Ureter (tissue), 1 donor: ENCODE measurements at regions not wholly inside any gene's neighbourhood (a gene's known extent, or its start where the extent isn't known, plus 50 kb on each side); places are given as distances from the start of the nearest gene placed in this dataset.
"Not testable (repeated sequence)": the region's sequence is repeated elsewhere in the genome, so short reads cannot be mapped to it uniquely, and the experiment has no call there.

Experiments used
- DNase-seq: peaks from one replicate; pipeline ENCODE4 v3.0.0-alpha.2; 2020; ENCODE audit warnings: low spot score
- donor health status: DM: yes; HTN: yes; CAD: no.

- no peak for DNase-seq
These were observed 785.7 kb downstream of the CCDC85A start for GRCh38 chr2:56969513-56969912.

DNA sequence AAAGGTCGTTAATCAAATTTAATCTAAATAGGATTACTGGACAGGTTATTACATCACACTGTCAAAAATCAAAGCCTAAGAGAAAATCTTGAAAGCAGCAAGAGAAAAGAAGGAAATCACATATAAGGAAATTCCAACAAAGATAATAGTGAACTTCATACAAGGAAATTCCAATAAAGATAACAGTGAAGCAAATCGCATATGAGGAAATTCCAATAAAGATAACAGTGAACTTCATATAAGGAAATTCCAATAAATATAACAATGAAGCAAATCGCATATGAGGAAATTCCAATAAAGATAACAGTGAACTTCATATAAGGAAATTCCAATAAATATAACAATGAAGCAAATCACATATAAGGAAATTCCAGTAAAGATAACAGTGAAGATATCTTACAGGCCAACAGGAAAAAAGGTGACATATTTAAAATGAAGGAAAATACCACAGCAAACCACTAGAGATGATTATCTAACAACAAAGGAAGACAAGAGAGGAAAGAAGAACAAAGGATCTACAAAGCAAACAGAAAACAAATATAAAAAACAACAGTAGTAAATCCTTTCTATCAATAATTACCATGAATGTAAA lies 787.7 kb downstream of the CCDC85A start:
- DNase-seq: no peak

- no peak for DNase-seq
These were observed 797.8 kb downstream of the CCDC85A start for GRCh38 chr2:56981554-56981953.

DNA sequence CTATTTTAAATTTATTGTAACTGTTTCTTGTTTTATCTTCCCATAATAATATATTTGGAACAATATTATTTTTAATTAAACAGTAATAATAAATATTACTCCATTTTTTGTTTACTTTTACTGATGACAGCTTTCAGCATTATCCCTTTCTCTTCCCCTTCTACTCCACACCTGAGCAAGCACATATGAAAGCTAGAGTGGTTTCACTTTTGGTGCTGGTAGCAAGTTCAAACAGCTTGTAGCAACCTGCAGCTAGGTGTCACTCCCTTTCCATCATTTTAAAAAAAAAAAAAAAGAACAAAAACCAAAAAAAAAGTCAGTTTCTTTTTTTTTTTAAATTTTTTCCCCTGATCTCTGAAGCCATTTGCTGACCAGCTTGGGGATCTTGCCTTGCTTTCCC lies 801.8 kb downstream of the CCDC85A start:
- no peak for DNase-seq

- DNase-seq: no peak
These were observed 838.7 kb downstream of the CCDC85A start for GRCh38 chr2:57022496-57022895.

- DNase-seq: no peak
These were observed 861.3 kb downstream of the CCDC85A start for GRCh38 chr2:57044931-57045635.

DNA sequence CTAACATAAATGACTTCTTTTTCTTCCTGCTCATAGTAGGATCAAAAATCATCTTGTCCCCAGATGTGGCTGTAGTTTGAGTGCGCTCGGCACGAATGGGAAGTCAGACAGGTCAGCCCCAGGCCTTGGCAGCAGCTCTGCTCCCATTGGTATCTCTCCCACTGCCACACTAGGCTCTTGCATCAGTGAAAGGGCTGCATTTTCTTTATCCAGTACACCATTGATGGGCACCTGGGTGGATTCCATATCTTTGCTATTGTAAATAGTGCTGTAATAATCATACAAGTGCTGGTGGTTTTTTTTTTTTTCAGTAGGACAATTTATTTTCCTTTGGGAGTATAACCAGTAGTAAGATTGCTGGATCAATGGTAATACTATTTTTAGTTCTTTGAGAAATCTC lies 865.5 kb downstream of the CCDC85A start:
- no peak for DNase-seq

DNA sequence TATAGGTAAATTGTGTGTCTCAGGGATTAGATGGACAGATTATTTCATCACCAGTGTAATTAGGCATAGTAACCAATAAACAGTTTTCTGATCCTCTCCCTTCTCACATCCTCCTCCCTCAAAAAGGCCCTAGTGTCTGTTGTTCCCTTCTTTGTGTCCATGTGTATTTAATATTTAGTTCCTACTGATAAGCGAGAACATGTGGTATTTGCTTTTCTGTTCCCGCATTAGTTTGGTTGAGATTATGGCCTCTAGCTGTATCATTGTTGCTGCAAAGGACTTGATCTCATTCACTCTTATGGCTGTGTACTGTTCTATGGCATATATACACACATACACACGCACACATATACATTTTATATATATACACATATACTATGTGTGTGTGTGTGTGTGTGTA lies 866.2 kb downstream of the CCDC85A start:
- DNase-seq: no peak

GRCh38 chr2:57066301-57066700 lies 882.5 kb downstream of the CCDC85A start:
- DNase-seq: not testable (repeated sequence)

DNA sequence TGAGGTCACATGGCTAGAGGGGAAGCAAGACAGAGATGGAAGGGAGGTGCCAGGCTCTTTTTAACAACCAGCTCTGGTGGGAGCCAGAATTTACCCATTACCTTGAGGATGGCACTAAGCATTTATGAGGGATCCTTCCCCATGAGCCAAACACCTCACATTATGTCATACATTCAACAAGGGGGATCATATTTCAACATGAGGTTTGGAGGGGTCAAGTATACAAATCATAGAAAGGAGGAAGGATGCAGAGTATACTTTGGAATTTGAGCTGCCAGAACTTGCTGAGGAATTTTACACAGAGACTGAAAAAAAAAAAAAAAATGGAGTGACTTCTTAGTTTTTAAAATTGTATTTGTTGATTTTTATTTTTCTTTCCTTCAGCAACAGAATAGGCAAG lies 891.4 kb downstream of the CCDC85A start:
- no peak for DNase-seq

DNA sequence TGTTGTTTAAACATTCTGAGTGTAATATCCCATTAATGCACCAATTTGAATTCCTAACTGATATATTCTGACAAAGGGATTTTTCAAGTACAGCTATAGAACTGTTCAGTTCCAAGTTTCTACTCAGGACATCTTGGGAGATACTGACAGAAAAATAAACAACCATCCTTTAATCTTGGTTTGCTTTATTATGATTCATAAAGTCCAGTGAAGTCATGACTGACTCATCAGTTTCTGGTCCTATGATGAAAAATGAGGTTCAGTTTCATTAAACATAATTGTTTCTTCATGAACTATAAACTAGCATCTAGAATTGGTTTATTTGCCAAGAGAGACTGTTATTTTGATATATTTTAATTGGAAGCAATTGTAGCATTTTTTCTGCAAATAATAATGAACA lies 896.2 kb downstream of the CCDC85A start:
- DNase-seq: no peak

DNA sequence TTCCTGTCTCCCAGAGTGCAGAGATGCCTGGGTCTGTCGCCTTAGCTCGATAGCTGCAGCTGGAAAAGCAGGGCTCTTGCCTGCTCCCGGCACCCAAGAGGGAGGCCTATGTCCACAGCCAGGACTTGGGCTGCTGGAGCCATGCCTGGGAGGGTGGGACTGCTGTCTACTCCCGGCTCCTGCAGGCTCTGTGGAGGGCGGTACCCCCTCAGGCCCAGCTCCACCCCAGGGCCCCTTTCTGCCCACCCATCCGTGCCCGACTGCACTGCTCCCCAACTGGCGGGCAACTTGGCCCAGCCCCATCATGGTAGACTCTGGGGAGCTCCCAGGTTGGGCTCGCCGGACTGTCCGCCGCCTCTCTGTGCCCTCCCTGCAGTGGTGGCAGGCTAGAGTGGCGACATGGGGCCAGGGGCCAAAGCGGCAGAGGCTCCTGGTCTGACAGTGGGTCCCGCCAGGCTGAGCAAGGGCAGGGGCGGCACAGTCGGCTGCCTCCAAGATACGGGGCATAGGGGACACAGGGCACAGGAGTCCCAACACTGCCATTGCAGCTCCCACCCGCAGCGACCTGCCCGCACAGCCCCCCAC lies 901.0 kb downstream of the CCDC85A start:
- DNase-seq: no peak

- DNase-seq: no peak
These were observed 909.2 kb downstream of the CCDC85A start for GRCh38 chr2:57093020-57093419.

DNA sequence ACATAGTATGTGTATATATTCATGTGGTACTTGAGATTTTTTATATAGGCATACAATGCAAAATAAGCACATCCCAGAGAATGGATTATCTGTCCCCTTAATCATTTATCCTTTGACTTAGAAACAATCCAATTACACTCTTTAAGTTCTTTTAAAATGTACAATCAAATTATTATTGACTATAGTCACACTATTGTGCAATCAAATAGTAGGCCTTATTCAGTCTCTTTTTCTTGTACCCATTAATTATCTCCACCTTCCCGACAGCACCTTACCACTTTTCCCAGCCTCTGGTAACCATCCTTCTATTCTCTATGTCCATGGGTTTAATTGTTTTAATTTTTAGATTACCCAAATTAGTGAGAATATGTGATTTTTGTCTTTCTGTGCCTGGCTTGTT lies 914.1 kb downstream of the CCDC85A start:
- DNase-seq: no peak

- DNase-seq: no peak
These were observed 916.6 kb downstream of the CCDC85A start for GRCh38 chr2:57100436-57100835.

DNA sequence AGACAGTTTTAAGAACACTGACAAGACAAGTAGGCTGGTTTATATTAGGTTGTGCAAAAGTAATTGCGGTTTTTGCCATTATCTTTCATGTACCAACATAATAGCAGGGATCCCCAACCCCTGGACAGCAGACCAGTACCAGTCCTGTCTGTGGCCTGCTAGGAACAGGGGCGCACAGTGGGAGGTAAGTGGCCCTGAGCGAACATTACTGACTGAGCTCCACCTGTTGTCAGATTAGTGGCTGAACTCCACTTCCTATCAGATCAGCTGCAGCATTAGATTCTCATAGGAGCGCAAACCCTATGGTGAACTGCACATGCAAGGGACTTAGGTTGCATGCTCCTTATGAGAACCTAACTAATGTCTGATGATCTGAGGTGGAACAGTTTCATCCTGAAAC lies 921.9 kb downstream of the CCDC85A start:
- DNase-seq: no peak

DNA sequence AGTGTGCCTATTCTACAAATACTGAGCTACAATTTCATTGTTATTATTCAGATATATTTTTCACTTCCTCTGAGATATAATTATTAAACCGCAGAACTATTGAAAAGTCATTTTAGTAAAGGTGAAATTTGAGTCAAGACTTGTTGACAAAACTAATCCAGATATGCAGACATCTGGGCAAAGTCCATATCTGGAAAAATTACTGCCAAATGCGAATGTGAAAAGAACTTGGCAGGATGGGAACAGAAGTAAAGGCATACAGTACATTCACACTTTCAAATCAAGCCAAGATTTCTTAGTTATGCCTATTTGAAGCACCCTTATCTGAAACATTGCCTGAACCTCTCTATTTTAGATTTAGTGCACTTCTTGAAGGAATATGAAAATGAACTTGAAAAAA lies 923.6 kb downstream of the CCDC85A start:
- DNase-seq: no peak

- no peak for DNase-seq
These were observed 927.7 kb downstream of the CCDC85A start for GRCh38 chr2:57111531-57111930.

GRCh38 chr2:57119141-57119540 lies 927.5 kb upstream of the VRK2 start:
- DNase-seq: no peak

DNA sequence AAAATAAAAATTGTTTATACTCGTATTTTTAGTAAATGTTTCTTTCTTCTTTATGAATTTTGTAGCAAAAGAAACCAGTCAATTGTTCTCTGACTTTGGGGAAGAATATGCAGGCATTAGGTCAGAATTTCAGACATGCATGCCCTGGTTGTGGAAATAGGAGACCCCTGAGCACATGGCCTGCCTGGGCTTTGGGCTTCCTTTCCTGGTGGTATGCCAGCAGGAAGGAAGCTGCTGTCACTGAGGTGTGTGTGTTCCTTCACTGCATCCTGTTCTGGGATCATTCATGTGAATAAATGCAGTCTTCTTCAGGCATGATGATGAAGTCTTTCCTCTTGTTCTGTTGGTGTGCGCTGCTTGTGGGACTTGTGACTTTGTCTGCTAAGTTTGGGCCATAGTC lies 920.2 kb upstream of the VRK2 start:
- no peak for DNase-seq

DNA sequence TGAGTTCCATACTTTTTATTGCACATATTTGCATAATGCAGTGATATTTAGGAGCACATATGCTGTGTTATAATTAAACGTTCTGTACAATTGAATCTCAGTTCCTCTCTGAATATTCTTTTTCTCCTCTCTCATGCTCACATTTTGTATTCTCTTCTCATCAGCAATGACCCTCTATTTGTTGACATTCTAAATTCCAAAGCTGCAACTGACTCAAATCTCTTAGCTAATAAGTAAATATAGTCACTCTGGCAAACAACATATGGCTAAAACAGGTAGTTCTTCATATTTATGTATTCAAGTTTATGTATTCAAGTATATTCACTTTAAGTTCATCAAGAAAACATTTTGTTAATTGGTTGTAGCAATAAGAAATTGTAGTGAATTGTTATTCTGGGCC lies 907.4 kb upstream of the VRK2 start:
- no peak for DNase-seq

GRCh38 chr2:57141269-57141668 lies 905.3 kb upstream of the VRK2 start:
- no peak for DNase-seq

DNA sequence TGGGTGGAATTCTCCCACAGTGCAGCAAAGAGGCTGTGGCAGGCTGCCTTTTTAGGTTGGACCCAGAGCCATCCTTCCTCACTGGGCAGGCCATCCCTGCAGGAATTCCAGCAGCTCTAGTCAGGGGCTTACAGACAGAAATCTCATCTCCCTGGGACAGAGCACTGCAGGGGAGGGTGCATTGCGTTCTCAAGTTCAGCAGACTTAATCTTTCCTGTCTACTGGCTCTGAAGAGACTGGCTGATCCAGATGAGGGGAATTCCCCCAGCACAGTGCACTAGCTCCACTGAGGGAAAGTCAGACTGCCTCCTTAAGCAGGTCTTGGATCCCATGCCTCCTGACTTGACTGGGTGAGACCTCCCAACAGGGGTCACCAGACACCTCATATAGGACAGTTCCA lies 899.7 kb upstream of the VRK2 start:
- no peak for DNase-seq
